ENCODE measurements at regions not wholly inside any gene's neighbourhood (a gene's known extent, or its start where the extent isn't known, plus 50 kb on each side); places are given as distances from the start of the nearest gene placed in this dataset.
"Not testable (repeated sequence)": the region's sequence is repeated elsewhere in the genome, so short reads cannot be mapped to it uniquely, and the experiment has no call there.

DNA sequence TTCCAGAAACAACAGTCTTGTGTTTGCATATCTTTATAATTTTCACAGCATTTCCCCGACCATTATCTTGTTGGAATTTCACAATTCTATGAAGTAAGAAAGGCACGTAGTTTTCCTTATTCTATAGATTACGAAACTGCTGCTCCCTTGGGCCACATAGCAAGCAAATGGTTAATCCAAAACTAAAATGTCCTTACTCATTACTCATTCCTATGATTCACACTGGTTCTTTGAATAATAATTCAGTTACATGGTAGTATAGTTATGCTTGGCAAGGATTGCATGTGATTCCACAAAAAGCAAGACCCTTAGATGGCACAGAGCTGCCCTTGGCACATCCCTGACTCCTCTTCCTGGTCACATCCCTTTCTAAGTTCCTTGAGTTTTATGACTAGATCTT is 51.2 kb downstream of the OR13H1 start:
- no peak for DNase-seq

- DNase-seq, result no peak
Measured at GRCh38 chrX:131607792-131608369, 64.0 kb downstream of the OR13H1 start.

- DNase-seq, result no peak
Measured at GRCh38 chrX:131609480-131609879, 65.6 kb downstream of the OR13H1 start.

DNA sequence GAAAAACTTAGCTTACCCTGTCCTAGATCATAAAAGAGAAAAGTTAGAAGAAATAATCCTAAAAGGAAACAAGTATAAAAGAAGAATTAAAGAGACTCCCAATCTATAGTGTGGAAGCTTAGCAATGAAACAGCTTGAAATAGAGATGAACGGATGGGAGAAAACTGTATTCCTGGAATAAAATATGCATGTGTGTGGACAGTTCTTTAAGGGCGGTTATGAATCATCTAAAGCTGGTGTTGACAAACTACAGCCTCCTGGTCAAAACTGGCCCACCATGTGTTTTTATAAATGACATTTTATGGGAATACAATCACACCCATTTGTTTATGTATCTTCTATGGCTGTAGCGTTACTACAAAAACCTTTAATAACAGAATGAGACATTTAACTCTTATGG is 69.4 kb downstream of the OR13H1 start:
- DNase-seq, result no peak

- DNase-seq, result no peak
Measured at GRCh38 chrX:131614241-131614640, 70.4 kb downstream of the OR13H1 start.

DNA sequence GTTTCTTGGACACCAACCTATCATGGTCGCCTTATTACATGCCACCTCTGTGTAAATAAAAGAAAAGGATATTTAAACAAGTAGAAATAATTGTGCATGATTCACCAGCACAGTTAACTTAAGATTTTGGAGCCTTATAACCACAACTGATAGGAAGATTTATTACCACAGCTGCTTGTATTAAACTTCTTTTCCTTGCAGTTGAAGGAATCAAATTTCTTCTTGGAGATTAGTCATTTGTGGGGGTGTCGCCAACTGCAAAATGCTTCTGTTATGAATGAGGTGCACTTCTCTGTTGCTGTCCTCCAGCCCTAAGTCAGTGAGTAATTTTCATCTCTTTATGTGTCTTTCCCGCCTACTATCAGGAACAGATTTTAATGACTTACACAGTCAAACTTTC is 73.3 kb downstream of the OR13H1 start:
- peak; percentile 24 for DNase-seq

GRCh38 chrX:131621650-131622049 is 77.8 kb downstream of the OR13H1 start:
- no peak for DNase-seq

- DNase-seq, result no peak
Measured at GRCh38 chrX:131626681-131627296, 82.9 kb downstream of the OR13H1 start.

GRCh38 chrX:131630534-131630933 is 86.7 kb downstream of the OR13H1 start:
- no peak for DNase-seq

DNA sequence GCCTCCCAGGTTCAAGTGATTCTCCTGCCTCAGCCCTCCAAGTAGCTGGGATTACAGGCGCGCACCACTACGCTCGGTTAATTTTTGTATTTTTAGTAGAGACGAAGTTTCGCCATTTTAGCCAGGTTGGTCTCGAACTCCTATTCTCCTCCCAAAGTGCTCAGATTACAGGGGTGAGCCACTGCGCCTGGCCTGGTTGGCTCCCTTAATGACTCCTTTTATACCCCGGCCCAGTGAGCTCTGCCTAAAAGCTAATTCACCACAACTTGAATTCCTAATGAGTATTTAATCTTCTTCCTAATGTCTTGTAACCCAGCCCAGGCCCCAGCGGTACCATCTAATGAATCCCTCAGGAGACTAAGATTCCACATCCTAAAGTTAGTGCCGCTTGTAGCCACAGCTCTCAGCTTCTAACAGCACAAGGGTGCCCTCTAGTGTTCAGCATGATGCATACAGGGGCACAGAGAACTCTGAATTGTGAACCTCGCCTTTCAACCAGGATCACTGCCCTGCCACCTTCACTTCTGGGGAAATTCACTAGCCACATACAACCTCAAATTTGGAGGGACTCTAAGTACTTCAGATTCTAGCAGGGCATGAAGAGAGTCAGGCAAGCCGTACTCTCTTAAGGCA is 89.5 kb downstream of the OR13H1 start:
- peak; percentile 26 for DNase-seq

DNA sequence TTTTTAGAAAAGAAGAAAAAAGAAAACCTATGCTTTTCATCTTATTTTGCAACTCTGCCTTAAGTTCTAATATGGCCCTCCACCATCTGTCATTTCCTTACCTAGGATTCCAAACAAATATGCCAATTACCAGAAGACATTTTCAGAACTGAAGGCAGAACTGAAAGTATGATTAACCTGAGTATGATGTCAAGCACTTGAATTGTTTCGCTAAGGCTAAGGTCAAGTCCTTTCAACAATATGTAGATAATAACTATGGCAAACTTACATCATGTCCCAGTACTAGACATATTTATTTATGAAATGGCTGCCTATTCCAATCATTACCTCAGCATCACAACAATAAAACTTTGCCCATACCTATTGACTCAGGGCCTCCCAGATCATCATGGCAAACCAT is 91.0 kb downstream of the OR13H1 start:
- no peak for DNase-seq

- DNase-seq, result no peak
Measured at GRCh38 chrX:131646106-131646505, 102.2 kb downstream of the OR13H1 start.

GRCh38 chrX:131649741-131650140 is 105.9 kb downstream of the OR13H1 start:
- no peak for DNase-seq

DNA sequence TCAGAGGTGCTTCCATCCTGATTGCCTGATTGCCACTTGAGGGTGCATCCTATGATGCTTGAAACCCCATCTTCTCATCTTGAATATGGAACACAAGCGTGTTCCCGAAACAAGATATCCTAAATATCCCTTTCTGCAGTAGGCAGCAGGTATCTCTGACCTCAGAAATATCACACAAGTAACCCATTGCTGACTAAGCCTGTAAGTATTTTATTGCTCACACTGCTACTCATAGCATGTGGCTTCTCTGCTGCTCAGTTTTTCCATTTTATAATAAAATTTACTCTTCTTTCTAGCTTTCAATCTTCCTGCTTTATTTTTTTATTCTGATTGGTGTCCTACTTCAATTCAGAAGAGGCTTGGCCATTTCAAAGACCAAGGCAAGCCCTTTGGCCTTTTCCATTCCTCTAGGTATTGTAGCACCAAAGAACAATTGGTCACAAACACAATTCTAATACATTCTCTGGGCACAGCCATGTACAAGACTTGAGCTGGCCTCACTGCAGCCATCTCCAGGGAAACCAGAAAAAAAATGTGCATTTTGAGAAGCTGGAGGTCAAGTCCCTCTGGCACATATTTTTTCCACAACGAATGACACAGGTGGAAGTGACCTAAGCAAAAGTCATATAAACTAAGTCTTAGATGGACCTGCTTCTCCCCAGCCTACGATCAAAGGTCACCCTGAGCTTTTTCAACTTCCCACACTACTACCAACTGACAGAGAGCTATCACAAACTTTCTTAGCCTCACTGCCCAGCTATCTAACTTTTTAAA is 107.0 kb downstream of the OR13H1 start:
- no peak for DNase-seq

DNA sequence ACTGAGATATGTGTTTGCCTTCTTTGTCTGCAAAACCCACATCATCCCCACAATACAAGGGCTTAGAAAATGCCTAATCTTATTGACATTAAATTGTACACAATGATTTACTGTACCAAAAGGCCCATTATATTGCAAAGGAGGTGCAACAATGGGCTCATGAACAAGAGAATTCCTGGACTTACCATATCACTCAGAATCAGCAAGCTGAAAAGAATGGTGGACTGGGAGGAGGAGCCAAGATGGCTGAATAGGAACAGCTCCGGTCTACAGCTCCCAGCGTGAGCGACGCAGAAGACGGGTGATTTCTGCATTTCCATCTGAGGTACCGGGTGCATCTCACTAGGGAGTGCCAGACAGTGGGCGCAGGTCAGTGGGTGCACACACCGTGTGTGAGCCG is 119.9 kb downstream of the OR13H1 start:
- DNase-seq, result not testable (repeated sequence)

GRCh38 chrX:131671735-131672134 is 127.9 kb downstream of the OR13H1 start:
- DNase-seq, result no peak

DNA sequence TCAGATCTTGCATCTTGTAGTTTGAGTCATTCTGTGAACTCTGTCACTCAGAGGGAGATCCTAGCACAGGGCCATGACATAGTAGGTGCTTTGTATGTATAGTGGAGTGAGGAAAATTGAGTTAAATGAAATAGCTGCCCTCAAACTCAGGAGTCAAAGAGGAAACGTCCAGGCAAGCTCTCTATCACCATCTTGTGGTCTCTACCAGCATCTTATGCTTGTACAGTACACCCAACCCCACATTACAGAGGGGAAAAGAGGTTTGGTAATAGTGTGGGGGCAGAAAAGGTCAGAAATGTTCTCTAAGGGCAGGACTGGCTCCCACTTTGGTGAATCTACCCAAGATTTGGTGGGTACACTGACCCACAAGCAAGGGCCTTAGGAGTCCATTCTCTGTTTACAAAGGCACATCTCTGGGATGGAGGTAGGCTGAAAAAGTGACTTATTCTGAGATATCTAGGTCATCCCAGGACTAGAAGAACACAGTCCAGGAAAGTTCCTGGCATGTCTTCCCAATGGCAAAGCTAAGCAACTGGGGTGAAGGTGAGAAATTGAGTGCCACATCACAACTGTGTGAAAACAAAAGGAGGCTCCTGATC is 131.8 kb downstream of the OR13H1 start:
- DNase-seq, result no peak

- peak; percentile 2 for DNase-seq
Measured at GRCh38 chrX:131677655-131678628, 134.1 kb downstream of the OR13H1 start.

DNA sequence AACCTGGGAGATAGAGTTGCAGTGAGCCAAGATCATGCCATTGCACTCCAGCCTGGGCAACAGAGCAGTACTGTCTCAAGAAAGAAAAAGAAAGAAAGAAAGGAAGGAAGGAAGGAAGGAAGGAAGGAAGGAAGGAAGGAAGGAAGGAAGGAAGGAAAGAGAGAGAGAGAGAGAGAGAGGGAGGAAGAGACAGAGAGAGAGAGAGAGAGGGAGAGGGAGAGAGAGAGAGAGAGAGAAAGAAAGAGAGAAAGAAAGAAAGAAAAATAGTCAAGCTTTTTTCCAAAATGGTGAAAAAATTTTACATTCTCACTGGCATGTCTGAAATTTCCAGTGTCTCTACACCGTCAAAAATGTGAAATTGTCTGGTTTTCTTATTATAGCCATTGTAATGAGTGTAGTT is 138.9 kb downstream of the OR13H1 start:
- not testable (repeated sequence) for DNase-seq

- DNase-seq, result no peak
Measured at GRCh38 chrX:131693359-131693758, 149.5 kb downstream of the OR13H1 start.

DNA sequence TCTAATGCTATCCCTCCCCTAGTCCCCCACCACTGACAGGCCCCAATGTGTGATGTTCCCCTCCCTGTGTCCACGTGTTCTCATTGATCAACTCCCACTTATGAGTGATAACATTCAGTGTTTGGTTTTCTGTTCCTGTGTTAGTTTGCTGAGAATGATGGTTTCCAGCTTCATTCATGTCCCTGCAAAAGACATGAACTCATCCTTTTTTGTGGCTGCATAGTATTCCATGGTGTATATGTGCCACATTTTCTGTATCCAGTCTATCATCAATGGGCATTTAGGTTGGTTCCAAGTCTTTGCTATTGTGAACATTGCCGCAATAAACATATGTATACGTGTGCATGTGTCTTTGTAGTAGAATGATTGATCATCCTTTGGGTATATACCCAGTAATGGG is 153.1 kb downstream of the OR13H1 start:
- DNase-seq, result not testable (repeated sequence)

DNA sequence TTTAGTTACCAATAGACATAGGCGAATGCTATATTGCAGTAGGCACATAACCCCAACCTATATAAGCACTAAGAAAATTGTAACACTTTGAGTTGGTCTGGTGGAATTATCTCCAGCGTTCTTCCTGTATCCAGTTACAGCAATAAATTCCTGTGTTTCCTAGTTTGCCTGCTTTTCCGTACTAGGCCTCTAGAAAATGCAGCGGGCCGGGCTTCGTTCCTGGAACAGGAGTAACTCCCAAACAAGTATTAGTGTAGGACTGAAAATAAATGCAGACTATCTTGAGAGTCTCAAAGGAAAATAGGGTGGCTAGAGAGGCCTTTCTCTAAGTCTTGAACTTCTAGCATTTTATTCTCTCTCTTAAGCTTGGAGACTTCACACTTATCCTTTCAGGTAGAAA is 159.8 kb downstream of the OR13H1 start:
- no peak for DNase-seq
